Thoracic aorta (tissue), 2 donors: ENCODE measurements at regions not wholly inside any gene's neighbourhood (a gene's known extent, or its start where the extent isn't known, plus 50 kb on each side); places are given as distances from the start of the nearest gene placed in this dataset.

Source experiments
- ATAC-seq: fragments of 150-250 bp; one replicate; pipeline ENCODE4 v1.8.0; 2017; ENCODE audit warnings: low read depth; ENCODE audit not compliant: insufficient number of reproducible peaks, low FRiP score
- DNase-seq: peaks from one replicate; pipeline ENCODE4 v3.0.0-alpha.2; 2020; ENCODE audit warnings: low spot score
- H3K27ac ChIP-seq, 2 donors: fragments of 200-600 bp; sonication (generic); 1 replicate in 1 of 2; 2 replicates in 1 of 2; pipeline ENCODE4 v1.5.1; 2016; ENCODE audit warnings: mild to moderate bottlenecking in 2 of 2, moderate library complexity in 2 of 2
- H3K27me3 ChIP-seq: fragments of 200-600 bp; sonication (generic); replicated peaks from 2 replicates; pipeline ENCODE4 v1.6.0; 2016; ENCODE audit warnings: mild to moderate bottlenecking; ENCODE audit not compliant: insufficient read depth
- H3K36me3 ChIP-seq: fragments of 200-600 bp; sonication (generic); one replicate; pipeline ENCODE4 v1.5.1; 2016
- H3K4me1 ChIP-seq, 2 donors: fragments of 200-600 bp; sonication (generic); 1 replicate in 1 of 2; 2 replicates in 1 of 2; pipeline versions ENCODE4 v1.5.1 to v1.6.0; 2016; ENCODE audit warnings: low read depth in 2 of 2, mild to moderate bottlenecking in 1 of 2; ENCODE audit not compliant: control insufficient read depth in 1 of 2
- H3K4me3 ChIP-seq: fragments of 200-600 bp; sonication (generic); 2 replicates; pipeline ENCODE4 v1.5.1; 2016; ENCODE audit warnings: mild to moderate bottlenecking
- H3K9me3 ChIP-seq: fragments of 200-600 bp; sonication (generic); 2 replicates; pipeline ENCODE4 v1.5.1; 2016
- TF ChIP-seq, protein P1 (sequence below): fragments of 200-600 bp; sonication (generic); IDR thresholded peaks from one replicate; pipeline ENCODE4 v1.5.1; 2019; ENCODE audit warnings: antibody characterized with exemption

DNA sequence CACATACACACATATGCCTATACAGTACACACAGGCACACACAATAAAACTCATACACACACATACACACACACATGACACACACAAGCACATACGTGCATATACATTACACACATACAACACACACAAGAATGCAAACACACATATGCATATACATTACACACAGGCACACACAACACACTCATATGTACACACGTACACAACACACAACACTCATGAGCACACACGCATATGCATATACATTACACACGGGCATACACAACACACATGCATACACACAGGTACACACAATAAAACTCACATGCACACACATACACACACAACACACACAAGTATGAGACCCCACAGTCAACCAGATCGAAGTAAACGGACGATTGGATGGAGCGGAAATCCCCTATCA, 238.2 kb downstream of the ERMARD start:
- Histone ChIP-seq H3K27ac (no peak overlapping the region), H3K4me1 (no peaks in the 10 kb centered on the region), H3K27me3 (no peaks in the 10 kb centered on the region), H3K4me3 (no peak overlapping the region), H3K36me3 (no peaks in the 10 kb centered on the region), H3K9me3 (no peaks in the 10 kb centered on the region)
- DNase-seq (no peak), ATAC-seq (no peak)
- TF ChIP-seq, protein P1, sequence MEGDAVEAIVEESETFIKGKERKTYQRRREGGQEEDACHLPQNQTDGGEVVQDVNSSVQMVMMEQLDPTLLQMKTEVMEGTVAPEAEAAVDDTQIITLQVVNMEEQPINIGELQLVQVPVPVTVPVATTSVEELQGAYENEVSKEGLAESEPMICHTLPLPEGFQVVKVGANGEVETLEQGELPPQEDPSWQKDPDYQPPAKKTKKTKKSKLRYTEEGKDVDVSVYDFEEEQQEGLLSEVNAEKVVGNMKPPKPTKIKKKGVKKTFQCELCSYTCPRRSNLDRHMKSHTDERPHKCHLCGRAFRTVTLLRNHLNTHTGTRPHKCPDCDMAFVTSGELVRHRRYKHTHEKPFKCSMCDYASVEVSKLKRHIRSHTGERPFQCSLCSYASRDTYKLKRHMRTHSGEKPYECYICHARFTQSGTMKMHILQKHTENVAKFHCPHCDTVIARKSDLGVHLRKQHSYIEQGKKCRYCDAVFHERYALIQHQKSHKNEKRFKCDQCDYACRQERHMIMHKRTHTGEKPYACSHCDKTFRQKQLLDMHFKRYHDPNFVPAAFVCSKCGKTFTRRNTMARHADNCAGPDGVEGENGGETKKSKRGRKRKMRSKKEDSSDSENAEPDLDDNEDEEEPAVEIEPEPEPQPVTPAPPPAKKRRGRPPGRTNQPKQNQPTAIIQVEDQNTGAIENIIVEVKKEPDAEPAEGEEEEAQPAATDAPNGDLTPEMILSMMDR = no peak

DNA sequence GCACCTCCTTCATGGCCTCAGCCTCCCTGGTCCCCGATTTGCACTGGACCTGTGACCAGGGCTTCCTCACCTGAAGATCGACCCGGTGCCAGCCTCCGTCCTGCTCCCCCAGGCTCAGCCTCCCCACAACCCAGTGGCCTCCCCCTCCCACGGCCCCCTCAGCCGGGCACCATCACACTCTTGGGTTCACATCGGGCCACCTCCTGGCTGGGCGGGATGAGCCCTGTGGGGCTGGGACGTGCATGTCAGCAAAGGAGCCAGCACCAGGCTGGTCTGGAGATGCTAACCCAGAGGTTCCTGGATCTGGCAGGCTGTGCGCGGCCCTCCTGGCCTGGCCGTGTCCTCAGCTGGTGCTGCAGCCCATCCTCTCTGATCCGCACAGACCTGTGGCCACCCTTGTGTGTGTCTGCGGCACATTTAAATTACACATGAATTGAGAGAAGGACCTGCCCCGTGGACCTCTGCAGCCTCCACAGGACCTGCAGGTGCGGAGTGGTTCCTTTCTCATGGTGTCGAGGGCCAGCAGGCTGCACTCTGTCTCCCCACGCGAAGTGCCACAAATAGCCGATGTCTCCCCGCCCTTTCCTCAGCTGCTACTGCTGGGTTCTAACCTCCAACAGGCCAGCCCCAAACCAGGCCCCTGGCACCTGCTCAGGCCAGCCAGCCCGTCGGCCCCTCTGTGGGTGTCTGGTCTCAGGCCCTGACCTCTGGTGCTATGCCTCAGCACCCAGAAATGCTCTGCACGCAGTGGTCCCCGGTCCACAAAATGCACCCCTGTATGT, 237.5 kb downstream of the ERMARD start:
- TF ChIP-seq, protein P1 = no peak
- Histone ChIP-seq H3K27me3 (no peaks in the 10 kb centered on the region), H3K27ac (no peak overlapping the region), H3K4me3 (no peak overlapping the region), H3K36me3 (no peaks in the 10 kb centered on the region), H3K9me3 (no peaks in the 10 kb centered on the region), H3K4me1 (no peaks in the 10 kb centered on the region)
- ATAC-seq (no peak), DNase-seq (no peak)

DNA sequence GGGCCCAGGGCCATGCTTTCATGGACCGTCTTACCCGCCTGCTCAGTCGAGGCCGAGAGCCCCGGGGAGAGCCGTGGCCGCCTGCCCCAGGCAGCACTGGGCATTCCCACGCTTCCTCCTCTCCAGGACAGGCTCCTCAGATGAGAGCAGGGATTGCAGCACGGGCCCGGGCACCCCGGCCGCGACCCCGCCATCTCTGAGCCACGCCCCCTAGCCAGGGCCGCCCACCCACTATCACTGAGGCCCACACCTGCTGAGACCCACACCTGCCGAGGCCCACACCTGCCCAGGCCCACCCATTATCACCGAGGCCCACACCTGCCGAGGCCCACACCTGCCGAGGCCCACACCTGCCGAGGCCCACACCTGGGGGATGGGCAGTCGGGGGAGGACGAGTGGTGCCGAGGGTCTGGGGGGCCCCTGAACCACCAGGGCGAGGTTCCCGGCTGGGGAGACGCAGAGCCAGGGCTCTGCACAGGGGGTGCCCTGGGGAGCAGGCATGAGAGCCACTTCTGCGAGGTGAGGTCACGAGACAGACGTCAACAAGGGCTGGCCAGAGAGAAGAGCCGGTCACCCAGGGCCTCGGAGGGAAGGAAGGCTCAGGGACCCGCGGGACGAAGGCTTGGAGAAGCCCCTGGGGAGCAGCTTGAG, 235.6 kb downstream of the ERMARD start:
- Histone ChIP-seq H3K27me3 (no peaks in the 10 kb centered on the region), H3K9me3 (no peaks in the 10 kb centered on the region), H3K27ac (no peak overlapping the region), H3K4me1 (no peaks in the 10 kb centered on the region), H3K36me3 (no peaks in the 10 kb centered on the region), H3K4me3 (no peak overlapping the region)
- DNase-seq = no peak
- TF ChIP-seq, protein P1 = no peak
- ATAC-seq = no peak

DNA sequence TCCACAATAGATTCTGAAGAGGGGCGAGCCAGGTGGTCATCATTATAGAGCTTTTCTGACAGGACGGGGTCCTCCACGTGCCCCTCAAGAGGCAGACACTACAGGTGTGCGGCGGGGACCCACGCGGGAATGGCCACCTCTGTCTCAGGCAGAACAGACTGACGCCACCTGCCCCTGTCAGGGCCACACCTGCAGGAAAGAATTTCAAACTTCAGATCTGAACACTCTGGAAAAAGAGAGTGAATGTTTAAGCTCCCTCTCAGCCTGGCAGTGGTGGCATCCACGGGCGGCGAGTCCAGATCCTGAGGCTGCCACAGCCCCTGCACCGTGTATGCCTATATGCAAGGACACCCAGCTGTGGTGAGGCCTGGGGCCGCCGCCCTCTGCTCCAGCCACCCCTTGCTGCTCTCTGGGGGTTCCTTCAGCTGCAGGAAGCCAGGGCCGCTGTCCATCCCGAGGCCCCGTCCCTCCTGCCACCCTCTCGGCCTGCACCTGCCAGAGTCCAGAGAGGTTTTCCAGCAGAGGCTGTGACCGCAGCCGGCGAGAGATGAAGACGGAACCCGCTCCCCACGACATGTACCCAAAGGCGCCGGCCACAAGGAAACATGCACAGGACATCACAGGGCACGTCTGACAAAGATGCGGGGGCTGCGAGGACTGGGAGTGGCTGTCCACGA, 234.9 kb downstream of the ERMARD start:
- Histone ChIP-seq H3K27ac (no peak overlapping the region), H3K4me3 (no peak overlapping the region), H3K36me3 (no peaks in the 10 kb centered on the region), H3K4me1 (no peaks in the 10 kb centered on the region), H3K27me3 (no peaks in the 10 kb centered on the region), H3K9me3 (no peaks in the 10 kb centered on the region)
- DNase-seq (no peak), ATAC-seq (no peak)
- TF ChIP-seq, protein P1 = no peak
